ENCODE measurements at regions not wholly inside any gene's neighbourhood (a gene's known extent, or its start where the extent isn't known, plus 50 kb on each side); places are given as distances from the start of the nearest gene placed in this dataset.
"Not testable (repeated sequence)": the region's sequence is repeated elsewhere in the genome, so short reads cannot be mapped to it uniquely, and the experiment has no call there.

DNA sequence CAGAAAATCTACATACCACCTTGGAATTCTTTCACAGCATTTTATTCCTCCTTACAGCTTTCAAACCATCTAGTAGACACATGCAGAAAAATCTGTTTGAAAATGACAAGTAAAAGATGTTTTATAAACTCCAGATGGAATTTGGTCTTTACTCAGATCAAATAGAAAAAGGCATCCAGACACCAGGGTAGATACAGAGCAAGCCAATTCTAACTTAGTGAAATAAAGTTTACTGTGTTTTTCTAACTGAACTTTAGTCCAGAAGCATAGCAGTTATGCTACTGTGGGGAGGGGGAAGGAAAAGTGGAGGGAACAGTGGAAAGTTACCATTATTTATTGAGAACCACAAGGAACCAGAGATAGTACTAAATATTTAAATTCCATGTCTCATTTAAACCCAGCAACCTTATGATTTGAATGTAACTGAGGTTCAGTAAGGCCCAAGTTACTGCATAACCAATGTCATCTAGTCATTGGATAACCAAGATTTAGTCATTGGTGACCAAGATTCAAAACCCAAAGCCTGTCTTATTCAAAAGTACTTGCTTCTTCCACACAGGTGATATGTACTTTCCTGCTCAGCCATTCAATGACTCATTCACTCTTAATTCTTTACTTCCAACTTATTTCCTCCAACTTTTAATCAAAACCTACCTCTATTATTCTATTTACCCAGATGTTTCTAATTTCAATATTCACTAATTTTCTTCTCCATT lies 57.7 kb downstream of the RAD51AP2 start:
- no peak for DNase-seq (ENCODE audit: extremely low read depth in 1 of 11, low read depth in 9 of 11, low spot score in 4 of 11)

DNA sequence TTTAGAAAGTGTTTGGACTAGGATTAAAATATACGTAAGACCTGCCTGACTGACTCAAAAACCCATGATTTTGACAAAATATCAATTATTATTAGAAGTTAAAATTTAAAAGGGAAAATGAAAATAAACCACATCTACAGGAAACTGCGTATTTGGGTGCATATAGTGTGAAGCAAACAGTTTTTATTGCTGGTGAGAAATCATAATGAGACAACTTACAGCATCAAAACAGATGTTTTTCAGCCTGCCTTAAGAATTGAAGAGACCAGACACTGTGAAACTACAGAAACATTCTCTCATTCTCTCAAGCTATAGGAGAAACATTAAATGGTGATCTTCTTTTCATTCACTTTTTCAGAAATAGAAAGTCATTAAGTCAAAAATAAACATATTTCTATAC lies 62.9 kb downstream of the RAD51AP2 start:
- no peak for DNase-seq (ENCODE audit: extremely low read depth in 1 of 11, low read depth in 9 of 11, low spot score in 4 of 11)

DNA sequence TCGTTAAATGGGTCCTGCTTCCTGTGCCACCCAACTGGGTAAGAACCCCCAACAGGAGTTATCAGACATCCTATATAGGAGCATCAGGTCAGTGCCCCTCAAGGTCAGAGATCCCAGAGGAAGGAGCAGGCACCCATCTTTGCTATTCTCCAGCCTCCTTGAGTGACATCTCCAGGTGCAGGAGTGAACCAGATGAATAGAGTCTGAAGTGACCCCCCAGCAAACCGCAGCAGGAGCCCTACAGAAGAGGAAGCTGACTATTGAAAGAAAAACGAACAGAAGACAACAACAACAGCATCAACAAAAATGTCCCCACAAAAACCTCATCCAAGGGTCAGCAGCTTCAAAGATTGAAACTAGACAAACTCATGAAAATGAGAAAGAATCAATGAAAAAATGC lies 72.0 kb downstream of the RAD51AP2 start:
- not testable (repeated sequence) for DNase-seq (ENCODE audit: extremely low read depth in 1 of 11, low read depth in 9 of 11, low spot score in 4 of 11)

DNA sequence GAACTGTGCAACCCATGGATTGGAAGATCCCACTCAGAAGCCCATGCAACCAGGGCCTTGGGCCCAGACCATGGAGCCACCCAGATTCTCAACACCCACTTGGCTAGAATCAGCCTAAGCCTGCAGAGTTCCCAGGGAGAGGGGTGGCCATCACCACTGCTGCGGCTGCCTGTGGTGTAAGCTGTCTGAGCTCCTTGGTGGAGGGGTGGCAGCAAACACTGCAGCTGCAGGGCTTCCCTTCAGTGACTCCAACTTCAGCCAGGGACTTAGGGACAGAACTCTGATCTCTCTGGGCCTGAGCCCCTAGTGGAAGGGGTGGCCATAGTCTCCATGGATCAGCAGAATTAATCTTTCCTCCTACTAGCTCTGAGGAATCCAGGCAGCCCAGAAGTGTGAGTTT lies 72.5 kb downstream of the RAD51AP2 start:
- DNase-seq (ENCODE audit: extremely low read depth in 1 of 11, low read depth in 9 of 11, low spot score in 4 of 11), result no peak

DNA sequence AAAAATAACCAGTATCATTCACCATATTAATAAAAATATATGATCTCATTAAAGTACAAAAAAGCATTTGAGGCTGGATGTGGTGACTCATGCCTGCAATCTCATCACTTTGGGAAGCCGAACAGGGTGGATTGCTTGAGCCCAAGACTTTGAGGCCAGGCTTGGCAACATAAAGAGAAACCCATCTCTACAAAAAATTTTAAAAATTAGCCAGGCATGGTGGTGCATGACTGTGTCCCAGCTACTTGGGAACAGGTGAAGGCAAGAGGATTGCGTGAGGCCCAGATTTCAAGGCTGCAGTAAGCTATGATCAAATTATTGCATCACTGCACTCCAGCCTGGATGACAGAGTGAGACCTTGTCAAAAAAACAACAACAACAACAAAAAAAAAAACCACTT lies 75.9 kb downstream of the RAD51AP2 start:
- no peak for DNase-seq (ENCODE audit: extremely low read depth in 1 of 11, low read depth in 9 of 11, low spot score in 4 of 11)

DNA sequence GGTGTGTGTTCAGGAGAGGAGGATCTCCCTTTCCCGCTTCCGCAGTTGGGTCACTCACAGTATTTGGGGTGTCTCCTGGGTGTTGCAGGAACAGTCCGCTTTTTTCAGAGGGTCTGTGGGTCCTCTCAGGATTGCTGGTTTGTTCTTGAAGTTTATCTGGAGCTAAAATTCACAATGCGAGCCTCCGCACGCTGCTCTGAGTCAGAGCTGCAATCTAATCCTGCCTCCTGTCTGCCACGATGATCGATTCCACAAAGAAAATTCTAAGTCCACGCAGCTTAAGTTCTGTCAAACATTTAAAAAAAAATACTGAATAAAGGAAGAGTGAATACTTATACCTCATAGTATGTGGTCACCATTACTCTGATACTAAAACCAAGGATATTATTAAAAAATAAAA lies 76.5 kb downstream of the RAD51AP2 start:
- no peak for DNase-seq (ENCODE audit: extremely low read depth in 1 of 11, low read depth in 9 of 11, low spot score in 4 of 11)

DNA sequence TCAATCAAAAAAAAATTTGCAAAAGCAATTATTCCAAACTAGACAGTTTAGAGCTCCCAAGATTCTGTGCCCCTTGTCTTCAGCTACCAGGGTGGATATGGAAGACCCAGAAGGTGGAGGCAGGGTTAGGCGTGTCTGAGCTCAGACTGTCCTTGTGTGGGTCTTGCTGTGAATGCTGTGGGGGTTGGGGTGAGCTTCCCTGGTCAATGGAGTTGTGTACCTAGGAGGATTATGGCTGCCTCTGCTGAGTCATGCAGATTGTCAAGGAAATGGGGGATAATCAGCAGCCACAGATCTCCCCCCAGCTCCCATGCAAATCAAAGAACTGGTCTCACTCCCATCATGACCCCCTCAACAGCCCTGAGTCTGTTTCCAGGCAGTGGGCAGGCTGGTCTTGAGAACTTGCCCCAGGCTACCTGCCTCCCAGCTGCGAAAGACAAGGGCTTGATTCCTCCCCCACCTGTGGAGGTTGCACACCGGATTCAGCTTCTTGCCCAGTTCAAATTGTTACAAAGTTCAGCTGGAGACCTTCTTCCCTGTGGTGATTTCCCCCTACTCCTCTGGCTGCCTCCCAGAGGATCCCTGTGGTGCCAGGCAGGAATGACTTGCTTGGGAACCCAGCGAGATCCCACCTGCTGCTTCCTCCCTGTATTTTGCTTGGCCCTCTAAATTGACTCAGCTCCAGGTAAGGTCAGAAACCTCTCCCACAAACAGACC lies 77.0 kb downstream of the RAD51AP2 start:
- DNase-seq (ENCODE audit: extremely low read depth in 1 of 11, low read depth in 9 of 11, low spot score in 4 of 11), result no peak

DNA sequence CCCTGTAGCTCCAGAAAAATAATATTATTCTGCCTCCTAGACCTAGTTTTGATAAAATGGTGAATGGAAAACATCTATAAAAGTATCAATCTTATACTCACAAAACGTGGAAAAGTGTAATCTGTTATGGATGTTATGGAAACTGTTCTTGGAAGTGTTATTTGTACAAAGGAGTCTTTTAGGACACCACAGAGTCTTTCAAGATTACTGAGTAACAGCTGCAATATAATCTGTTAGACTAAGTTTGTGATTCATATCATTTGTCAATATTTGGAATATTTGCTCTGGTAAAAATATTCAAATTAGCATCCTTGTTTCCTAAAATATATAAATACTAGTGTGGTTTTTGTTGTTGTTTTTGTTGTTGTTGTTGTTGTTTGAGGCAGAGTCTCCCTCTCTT lies 87.9 kb downstream of the RAD51AP2 start:
- DNase-seq (ENCODE audit: extremely low read depth in 1 of 11, low read depth in 9 of 11, low spot score in 4 of 11), result no peak

DNA sequence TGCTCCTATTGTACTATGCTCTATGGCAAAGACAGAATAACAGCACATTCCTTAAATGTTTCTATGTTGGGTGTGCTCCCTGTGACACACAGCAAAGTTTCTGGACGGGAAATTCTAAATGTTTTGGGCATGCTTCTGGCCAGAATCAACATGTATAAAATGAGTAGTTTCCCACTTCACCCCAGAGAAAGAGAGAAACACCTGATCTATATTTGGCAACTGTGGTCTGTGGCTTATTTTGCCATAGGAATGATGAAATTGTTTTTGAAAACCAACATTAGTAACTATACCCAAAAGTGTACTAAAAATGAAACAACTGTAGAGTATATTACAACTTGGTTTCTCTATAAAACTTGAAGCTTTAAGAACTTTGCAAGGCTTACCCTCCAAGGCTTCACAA lies 89.1 kb downstream of the RAD51AP2 start:
- DNase-seq (ENCODE audit: extremely low read depth in 1 of 11, low read depth in 9 of 11, low spot score in 4 of 11), result no peak

DNA sequence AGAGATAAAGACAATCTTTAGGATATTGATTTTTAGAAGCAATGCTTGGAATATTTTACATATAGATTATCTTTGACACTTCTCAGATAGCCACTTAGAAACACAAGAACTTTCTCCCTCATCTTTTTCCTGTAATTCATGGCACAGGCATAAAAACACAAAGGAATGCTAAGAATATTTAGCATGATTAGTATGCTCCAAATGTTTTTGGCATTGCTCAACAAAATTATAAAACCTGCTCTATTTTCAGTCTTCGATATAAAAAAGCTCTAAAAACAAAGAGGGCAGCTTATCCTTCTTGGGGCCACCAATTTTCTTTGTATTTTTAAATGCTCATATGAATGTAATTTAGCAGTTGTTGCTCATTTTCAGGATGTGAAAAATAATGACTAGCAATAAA lies 90.8 kb downstream of the RAD51AP2 start:
- DNase-seq (ENCODE audit: extremely low read depth in 1 of 11, low read depth in 9 of 11, low spot score in 4 of 11), result no peak

DNA sequence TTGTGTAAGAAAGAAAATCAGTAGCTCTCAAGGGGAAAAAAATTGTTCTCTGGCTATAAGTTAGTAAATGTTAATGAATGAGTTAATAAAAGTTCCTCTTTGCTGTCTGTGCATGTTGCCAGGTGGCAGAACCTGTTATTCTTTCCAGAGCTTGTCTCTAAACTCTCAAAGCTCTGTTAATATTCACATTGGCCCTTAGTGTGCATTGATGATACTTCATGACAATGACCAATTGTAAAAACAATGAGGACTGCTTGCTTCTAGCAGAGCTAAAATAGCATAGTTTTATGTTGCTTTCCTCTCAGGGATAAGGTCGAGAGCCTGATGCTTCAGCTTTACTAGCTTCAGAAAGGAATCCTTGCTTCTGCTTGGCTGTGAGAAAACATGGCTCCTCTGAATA lies 91.5 kb downstream of the RAD51AP2 start:
- DNase-seq (ENCODE audit: extremely low read depth in 1 of 11, low read depth in 9 of 11, low spot score in 4 of 11), result peak in 1 of 11 donors; percentile 0

DNA sequence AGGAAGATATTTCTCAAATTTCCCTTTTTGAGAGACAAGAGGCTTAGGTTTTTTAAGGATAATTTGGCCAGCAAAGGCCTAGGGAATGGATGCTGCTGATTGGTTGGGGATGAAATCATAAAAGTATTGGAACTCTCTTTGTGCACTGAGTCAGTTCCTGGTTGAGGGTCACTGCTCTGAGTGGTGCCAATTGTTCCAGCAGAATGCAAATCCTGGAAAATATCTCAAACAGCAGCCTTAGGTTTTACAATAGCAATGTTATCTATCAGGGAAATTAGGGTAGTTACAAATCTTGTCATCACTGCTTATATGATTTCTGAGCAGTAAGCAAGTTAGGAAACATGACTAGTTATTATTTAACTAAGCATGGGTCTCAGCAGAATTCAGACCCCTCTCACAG lies 96.2 kb downstream of the RAD51AP2 start:
- DNase-seq (ENCODE audit: extremely low read depth in 1 of 11, low read depth in 9 of 11, low spot score in 4 of 11), result no peak

DNA sequence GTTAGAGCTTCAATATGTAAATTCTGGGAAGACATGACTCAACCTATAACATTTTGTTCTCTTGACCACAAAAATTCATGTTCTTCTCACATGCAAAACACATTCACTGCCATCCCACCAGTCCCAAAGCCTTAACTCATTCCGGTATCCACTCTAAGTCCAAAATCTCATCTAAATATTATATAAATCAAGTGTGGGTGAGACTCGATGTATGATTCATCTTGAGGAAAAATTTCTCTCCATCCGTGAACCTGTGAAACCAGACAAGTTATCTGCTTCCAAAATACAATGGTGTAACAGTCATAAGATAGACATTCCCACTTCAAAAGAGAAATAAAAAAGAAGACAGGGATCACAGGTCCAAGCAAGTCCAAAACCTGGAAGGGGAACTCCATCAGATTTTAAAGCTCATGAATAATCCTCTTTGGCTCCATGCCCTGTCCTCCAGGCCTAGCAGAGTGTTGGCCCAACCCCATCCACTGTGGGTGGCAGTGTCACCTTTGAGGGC lies 101.3 kb downstream of the RAD51AP2 start:
- DNase-seq (ENCODE audit: extremely low read depth in 1 of 11, low read depth in 9 of 11, low spot score in 4 of 11), result no peak

DNA sequence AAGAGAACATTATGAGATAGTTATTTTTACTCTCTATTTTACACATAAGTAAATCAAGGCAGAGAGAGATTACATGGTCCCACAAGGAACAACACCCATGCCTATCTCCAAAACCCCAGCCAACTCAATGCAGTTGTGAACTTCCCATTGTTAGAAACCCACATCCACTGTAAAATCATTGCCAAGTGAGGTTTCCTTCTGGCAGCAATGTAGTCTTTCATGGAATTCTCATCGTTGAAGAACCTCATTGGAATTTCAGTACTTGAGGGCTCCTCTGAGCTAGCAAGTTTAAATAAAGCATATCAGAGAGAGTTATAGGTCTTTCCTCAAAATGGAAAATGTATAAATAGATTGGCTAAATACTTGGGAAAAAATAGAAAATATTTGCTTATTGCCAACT lies 105.2 kb downstream of the RAD51AP2 start:
- DNase-seq (ENCODE audit: extremely low read depth in 1 of 11, low read depth in 9 of 11, low spot score in 4 of 11), result no peak

DNA sequence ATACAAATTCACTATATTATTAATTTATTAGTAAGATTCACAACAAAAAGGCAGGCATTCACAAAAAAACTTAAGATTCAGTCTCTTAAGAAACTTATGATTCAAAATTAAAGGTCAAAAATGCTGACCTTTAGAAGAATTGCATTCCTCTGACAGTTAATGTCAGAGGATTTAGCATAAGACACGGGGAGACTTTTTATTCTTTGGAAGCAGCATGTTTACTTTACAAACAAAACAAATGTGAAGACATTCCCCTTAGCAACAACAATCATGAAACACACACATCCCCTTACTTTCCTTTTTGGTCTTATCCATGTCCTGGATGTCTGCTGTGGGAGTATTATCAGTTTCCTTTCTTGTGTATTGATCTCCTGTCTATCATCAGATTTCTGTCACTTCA lies 117.1 kb downstream of the RAD51AP2 start:
- DNase-seq (ENCODE audit: extremely low read depth in 1 of 11, low read depth in 9 of 11, low spot score in 4 of 11), result no peak

DNA sequence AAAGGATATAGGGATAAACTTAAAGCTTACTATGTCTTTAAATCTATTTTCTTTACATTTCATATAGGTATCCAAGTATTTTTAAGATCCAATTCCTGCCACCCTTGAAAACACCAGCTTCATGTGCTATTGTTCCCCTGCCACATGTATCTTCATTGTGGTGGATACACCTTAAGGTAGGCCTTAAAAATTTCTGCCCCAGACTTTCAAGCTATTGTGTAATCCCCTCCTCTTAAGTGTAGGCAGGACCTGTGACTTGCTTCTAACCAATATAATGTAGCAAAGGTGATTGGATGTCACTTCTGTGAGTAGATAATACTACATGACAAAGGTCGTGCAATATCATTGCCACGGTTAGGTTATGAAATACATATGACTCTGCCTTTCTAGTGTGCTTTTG lies 119.5 kb downstream of the RAD51AP2 start:
- no peak for DNase-seq (ENCODE audit: extremely low read depth in 1 of 11, low read depth in 9 of 11, low spot score in 4 of 11)

DNA sequence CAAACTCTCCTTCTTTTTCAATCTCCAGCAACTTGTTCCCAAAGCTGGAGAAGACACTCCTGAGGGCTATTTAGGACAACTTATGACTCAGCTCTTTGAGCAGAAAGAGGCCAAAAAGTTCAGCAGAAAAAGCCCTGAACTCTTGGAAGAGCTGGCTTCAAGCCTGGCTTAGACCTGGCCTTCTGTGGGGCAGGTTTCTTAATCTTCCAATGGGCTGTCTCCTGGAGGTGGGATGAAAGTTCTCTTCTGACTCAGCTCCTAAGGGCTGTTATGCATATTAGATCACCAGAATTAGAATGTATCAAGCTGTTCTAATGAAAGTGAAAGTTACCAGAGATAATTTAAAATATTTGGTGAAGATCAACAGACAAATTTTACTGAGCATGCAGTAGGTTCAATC lies 129.4 kb downstream of the RAD51AP2 start:
- DNase-seq (ENCODE audit: extremely low read depth in 1 of 11, low read depth in 9 of 11, low spot score in 4 of 11), result no peak

DNA sequence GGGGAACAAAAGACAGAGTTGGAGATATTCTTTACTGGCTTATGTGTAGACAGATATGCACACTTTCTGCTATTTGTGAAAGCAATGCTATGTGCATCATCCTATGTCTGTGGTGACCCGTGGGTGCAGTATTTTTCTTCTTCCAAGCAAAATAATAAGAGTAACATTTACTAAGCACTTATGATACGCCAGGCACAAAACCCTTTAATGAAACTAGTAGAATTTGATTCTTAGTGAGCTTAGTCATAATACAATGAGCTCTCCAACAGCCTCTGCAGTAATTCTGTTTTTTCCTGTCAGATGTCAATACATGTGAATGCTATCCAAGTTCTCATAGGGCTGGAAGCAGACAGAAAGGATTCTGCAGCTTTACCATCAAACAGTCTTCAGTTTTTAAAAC lies 130.6 kb downstream of the RAD51AP2 start:
- DNase-seq (ENCODE audit: extremely low read depth in 1 of 11, low read depth in 9 of 11, low spot score in 4 of 11), result no peak

DNA sequence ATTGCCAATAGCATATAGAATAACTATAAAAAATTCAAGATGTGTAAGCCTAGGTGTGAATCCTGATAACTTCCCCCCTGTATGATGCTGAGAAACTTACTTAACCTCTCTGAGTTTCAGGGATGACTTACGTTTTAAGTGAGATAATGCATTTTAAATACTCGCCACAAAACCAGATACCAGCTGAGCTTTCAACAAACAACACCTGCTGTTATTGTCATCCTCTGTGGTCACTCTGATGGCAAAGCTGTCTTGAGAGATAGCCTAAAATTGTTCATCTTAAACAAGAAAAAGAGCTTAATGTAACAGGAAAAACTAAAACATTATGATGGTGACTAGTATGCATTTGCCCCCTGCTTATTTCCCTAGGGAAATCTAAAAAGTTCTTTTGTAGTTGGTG lies 131.5 kb downstream of the RAD51AP2 start:
- DNase-seq (ENCODE audit: extremely low read depth in 1 of 11, low read depth in 9 of 11, low spot score in 4 of 11), result no peak

DNA sequence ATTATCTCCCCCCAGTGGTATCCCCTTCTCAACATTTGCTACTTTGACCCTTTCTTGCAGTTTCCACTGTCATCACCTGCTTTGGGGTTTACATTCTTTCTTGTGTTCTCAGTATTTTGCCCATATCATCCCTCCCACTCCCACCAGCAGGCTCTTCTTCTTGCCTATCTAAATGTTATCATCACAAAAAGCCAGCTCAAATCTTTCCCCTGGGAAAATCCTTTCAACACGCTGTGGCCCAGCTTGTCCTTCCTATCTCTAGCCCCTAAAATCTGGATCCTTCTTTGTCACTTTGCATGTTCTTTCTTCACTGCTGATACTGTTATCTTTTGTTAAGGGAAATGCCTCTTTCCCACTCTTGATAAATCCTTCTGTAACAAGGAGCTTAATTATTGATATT lies 138.2 kb downstream of the RAD51AP2 start:
- no peak for DNase-seq (ENCODE audit: extremely low read depth in 1 of 11, low read depth in 9 of 11, low spot score in 4 of 11)

DNA sequence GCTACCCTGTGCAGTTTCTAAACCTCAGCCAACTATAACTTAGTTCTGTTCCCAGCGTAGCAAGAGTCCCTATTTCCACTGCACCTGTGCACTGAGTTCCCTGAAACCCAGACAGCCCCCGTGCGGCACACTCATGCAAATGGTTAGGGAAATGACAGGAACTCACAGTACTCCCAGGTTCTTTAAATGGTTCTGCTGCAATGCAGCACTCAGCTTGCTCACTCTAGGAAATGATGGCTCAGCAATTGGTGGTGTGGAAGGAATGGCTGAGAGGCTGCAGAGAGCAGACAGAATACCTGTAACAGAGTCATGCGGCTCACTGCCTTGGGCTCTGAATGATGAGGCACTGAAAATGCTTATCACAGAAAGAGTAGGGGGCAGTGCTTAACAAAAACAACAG lies 143.0 kb downstream of the RAD51AP2 start:
- no peak for DNase-seq (ENCODE audit: extremely low read depth in 1 of 11, low read depth in 9 of 11, low spot score in 4 of 11)
